ENCODE measurements at regions not wholly inside any gene's neighbourhood (a gene's known extent, or its start where the extent isn't known, plus 50 kb on each side); places are given as distances from the start of the nearest gene placed in this dataset.

DNA sequence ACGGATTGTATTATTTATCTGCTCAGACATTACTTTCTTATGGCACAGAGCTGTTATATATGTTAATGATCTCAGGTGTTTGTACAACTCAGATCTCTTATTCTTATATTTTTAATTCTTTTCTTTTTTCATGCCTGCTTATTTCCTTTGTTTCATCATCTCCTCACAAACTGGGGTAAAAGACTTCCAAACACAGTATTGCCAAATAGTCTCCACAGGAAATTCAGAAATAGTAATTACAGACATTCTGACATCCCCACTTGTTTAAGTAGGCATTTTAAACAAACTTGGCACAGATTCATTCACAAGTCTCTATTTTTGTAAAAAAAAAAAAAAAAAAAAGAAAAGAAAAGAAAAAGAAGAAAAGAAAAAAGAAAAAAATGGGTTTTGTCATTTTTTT lies 129.7 kb upstream of the USP38 start:
- H3K4me1 ChIP-seq = no peaks in the 10 kb centered on the region
- no peak for TF ChIP-seq POLR2A (IDR thresholded peaks at IDR 0.05)
- TF ChIP-seq, protein P1, sequence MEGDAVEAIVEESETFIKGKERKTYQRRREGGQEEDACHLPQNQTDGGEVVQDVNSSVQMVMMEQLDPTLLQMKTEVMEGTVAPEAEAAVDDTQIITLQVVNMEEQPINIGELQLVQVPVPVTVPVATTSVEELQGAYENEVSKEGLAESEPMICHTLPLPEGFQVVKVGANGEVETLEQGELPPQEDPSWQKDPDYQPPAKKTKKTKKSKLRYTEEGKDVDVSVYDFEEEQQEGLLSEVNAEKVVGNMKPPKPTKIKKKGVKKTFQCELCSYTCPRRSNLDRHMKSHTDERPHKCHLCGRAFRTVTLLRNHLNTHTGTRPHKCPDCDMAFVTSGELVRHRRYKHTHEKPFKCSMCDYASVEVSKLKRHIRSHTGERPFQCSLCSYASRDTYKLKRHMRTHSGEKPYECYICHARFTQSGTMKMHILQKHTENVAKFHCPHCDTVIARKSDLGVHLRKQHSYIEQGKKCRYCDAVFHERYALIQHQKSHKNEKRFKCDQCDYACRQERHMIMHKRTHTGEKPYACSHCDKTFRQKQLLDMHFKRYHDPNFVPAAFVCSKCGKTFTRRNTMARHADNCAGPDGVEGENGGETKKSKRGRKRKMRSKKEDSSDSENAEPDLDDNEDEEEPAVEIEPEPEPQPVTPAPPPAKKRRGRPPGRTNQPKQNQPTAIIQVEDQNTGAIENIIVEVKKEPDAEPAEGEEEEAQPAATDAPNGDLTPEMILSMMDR (IDR thresholded peaks at IDR 0.05) = no peak

DNA sequence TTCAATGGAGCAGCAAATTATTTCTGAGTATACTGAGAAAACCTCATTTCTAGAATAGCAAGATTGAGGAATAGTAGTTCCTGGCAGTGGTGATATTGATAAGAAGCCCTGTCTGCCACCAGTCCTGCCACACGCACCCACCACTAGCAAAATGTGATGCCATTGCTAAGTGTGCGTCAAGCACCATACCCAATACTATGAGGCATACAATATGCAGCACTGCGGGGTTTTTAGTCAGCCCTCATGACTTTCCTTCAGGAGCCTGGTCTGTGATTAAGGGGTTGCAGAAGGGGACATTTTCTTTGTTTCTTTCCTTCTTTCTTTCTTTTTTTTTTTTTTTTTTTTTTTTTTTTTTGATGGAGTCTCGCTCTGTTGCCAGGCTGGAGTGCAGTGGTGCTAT lies 128.7 kb upstream of the USP38 start:
- H3K36me3 ChIP-seq = no peaks in the 10 kb centered on the region
- TF ChIP-seq, protein P1 (IDR thresholded peaks at IDR 0.05) = no peak
- no peak for TF ChIP-seq POLR2A (IDR thresholded peaks at IDR 0.05)
- DNase-seq = no peak
- H3K4me1 ChIP-seq = no peaks in the 10 kb centered on the region
- intact Hi-C loops (cut with DNase I) = no loop called here
- H3K27me3 ChIP-seq = no peaks in the 10 kb centered on the region
- no peak overlapping the region for H3K27ac ChIP-seq
- H3K9me3 ChIP-seq = no peaks in the 10 kb centered on the region
- H3K4me3 ChIP-seq (replicated peaks in 1 of 3) = no peak overlapping the region
- WGBS, 2 donors = 92 to 97% methylated on average over 4 of the region's 4 CpGs

More for the DNA sequence above, 129.7 kb upstream of the USP38 start:
- H3K9me3 ChIP-seq = no peaks in the 10 kb centered on the region
- H3K27ac ChIP-seq = no peak overlapping the region
- WGBS, 2 donors = 0% methylated on average over 1 of the region's 1 CpG
- no peak overlapping the region for H3K4me3 ChIP-seq (replicated peaks in 1 of 3)
- H3K36me3 ChIP-seq = no peaks in the 10 kb centered on the region
- intact Hi-C loops (cut with DNase I) = no loop called here
- DNase-seq = no peak
- no peaks in the 10 kb centered on the region for H3K27me3 ChIP-seq

DNA sequence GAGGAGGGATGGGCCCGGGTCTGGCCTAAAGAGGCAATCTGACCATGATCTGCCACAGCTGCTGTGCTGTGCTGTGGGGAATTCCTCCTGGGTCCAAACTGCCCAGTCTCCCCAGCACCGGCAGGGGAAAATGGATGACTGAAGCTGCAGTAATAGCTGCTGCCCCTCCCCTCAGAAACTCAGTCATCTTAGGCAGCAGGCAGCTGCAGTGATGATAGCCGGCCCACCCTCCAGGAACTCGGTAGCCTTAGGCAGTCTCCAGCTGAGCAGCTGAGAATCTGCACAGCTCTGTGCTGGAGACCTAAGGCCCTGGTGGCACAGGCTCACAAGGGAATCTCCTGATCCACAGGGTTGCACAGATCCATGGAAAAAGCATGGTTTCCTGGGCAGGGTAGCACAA lies 113.4 kb upstream of the USP38 start:
- TF ChIP-seq, protein P1 (IDR thresholded peaks at IDR 0.05) = no peak
- no peak for TF ChIP-seq POLR2A (IDR thresholded peaks at IDR 0.05)
- intact Hi-C loops (cut with DNase I) = no loop called here
- no peak overlapping the region for H3K27ac ChIP-seq
- no peak overlapping the region for H3K4me3 ChIP-seq (replicated peaks in 1 of 3)
- no peaks in the 10 kb centered on the region for H3K36me3 ChIP-seq
- no peaks in the 10 kb centered on the region for H3K27me3 ChIP-seq
- H3K9me3 ChIP-seq = no peaks in the 10 kb centered on the region
- no peak for DNase-seq
- no peaks in the 10 kb centered on the region for H3K4me1 ChIP-seq
- 83% methylated on average over 2 of the region's 4 CpGs; no CpG with 5 or more reads in 1 of the 2 donors for WGBS, 2 donors

DNA sequence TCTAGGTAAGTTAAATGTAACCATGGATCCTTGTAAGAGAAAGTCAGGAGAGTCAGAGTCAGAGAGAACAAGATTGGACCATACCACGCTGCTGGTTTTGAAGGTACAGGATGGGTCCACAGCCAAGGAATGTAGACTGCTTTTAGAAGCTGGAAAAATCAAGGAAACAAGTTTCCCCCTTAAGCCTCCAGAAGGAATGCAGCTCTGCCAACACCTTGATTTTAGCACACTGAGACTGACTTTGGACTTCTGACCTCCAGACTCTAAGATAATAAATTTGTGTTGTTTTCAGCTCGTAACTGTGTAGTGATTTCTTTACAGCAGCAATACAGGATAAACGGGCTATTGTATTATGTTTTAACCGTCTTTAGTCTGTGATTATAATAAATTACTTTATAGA lies 108.0 kb upstream of the USP38 start:
- Histone ChIP-seq H3K27me3 (no peaks in the 10 kb centered on the region), H3K9me3 (no peaks in the 10 kb centered on the region), H3K27ac (no peak overlapping the region), H3K4me1 (no peaks in the 10 kb centered on the region), H3K4me3 (replicated peaks in 1 of 3) (no peak overlapping the region), H3K36me3 (no peaks in the 10 kb centered on the region)
- DNase-seq = no peak
- intact Hi-C loops (cut with DNase I) = no loop called here
- TF ChIP-seq, protein P1 (IDR thresholded peaks at IDR 0.05) = no peak
- TF ChIP-seq POLR2A (IDR thresholded peaks at IDR 0.05) = no peak
- WGBS, 2 donors = 59 to 61% methylated on average over 4 of the region's 4 CpGs

DNA sequence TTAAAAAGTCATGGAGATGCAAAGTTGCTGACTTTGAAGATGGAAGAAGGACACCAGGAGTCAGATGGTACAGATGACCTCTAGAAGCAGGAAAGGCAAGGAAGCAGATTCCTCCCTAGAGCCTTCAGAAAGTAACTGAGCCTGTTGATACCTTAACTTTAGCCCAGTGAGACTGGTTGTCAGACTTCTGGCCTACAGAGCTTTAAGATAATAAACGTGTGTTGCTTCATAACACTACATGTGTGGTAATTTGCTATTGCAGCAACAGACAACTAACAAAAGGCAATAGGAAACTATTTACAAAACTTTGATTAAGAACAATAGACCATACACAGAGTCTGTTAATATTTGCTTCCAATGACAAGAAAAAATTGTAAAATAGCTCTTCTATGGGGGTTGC lies 102.0 kb upstream of the USP38 start:
- H3K4me1 ChIP-seq = no peaks in the 10 kb centered on the region
- no peaks in the 10 kb centered on the region for H3K9me3 ChIP-seq
- no peak for TF ChIP-seq POLR2A (IDR thresholded peaks at IDR 0.05)
- TF ChIP-seq, protein P1 (IDR thresholded peaks at IDR 0.05) = no peak
- no peak overlapping the region for H3K4me3 ChIP-seq (replicated peaks in 1 of 3)
- H3K27me3 ChIP-seq = no peaks in the 10 kb centered on the region
- H3K27ac ChIP-seq = no peak overlapping the region
- no peak for DNase-seq
- H3K36me3 ChIP-seq = no peaks in the 10 kb centered on the region
- intact Hi-C loops (cut with DNase I) = no loop called here
- 80 to 90% methylated on average over 1 of the region's 1 CpG for WGBS, 2 donors
